Neural progenitor cell (in vitro differentiated cells): ENCODE measurements at regions not wholly inside any gene's neighbourhood (a gene's known extent, or its start where the extent isn't known, plus 50 kb on each side); places are given as distances from the start of the nearest gene placed in this dataset.

ENCODE experiments used
- DNase-seq: peaks from one replicate; pipeline ENCODE4 v3.0.0-alpha.2; 2016; ENCODE audit warnings: low spot score
- H2AFZ ChIP-seq: fragments of 200-600 bp; sonication (generic); replicated peaks from 2 replicates; pipeline ENCODE4 v1.6.1; 2016; ENCODE audit warnings: antibody characterized with exemption
- H3F3A ChIP-seq: fragments of 200-600 bp; sonication (generic); 2 replicates; pipeline ENCODE4 v1.6.1; 2016; ENCODE audit warnings: antibody characterized with exemption, low read depth
- H3K27ac ChIP-seq: fragments of 200-600 bp; sonication (generic); 2 replicates; pipeline ENCODE4 v1.5.1; 2016; ENCODE audit warnings: mild to moderate bottlenecking
- H3K27me3 ChIP-seq: fragments of 200-600 bp; sonication (generic); 2 replicates; pipeline ENCODE4 v1.6.1; 2016; ENCODE audit warnings: mild to moderate bottlenecking, moderate library complexity
- H3K36me3 ChIP-seq: fragments of 200-600 bp; sonication (generic); 2 replicates; pipeline ENCODE4 v1.5.1; 2016
- H3K4me1 ChIP-seq: fragments of 200-600 bp; sonication (generic); 2 replicates; pipeline ENCODE4 v1.6.1; 2016; ENCODE audit warnings: mixed run types
- H3K4me2 ChIP-seq: fragments of 200-600 bp; sonication (generic); 2 replicates; pipeline ENCODE4 v1.6.1; 2016
- H3K4me3 ChIP-seq: fragments of 200-600 bp; sonication (generic); 2 replicates; pipeline ENCODE4 v1.5.1; 2016
- H3K79me2 ChIP-seq: fragments of 200-600 bp; sonication (generic); 2 replicates; pipeline ENCODE4 v1.6.1; 2016; ENCODE audit warnings: low read depth
- H3K9ac ChIP-seq: fragments of 200-600 bp; sonication (generic); 2 replicates; pipeline ENCODE4 v1.6.1; 2016
- H3K9me3 ChIP-seq: fragments of 200-600 bp; sonication (generic); 2 replicates; pipeline ENCODE4 v1.5.1; 2016; ENCODE audit warnings: low read depth
- H4K20me1 ChIP-seq: fragments of 200-600 bp; sonication (generic); 2 replicates; pipeline ENCODE4 v1.6.1; 2016; ENCODE audit warnings: low read depth
- H3K27ac Mint-ChIP-seq: 3 replicates; pipeline ENCODE4 v1.8.0; 2021; ENCODE audit warnings: mixed read lengths
- H3K27me3 Mint-ChIP-seq: 2 replicates; pipeline ENCODE4 v1.8.0; 2022; ENCODE audit warnings: low read depth, mild to moderate bottlenecking, inconsistent platforms, moderate library complexity, mixed read lengths; ENCODE audit not compliant: insufficient read depth
- H3K36me3 Mint-ChIP-seq: 3 replicates; pipeline ENCODE4 v1.8.0; 2021; ENCODE audit warnings: mixed read lengths
- H3K4me1 Mint-ChIP-seq: 3 replicates; pipeline ENCODE4 v1.8.0; 2021; ENCODE audit warnings: mixed read lengths
- H3K4me3 Mint-ChIP-seq: 3 replicates; pipeline ENCODE4 v1.8.0; 2021; ENCODE audit warnings: mild to moderate bottlenecking, moderate library complexity, mixed read lengths
- H3K9me3 Mint-ChIP-seq: 3 replicates; pipeline ENCODE4 v1.8.0; 2020; ENCODE audit warnings: mixed read lengths
- EZH2 ChIP-seq: fragments of 200-600 bp; sonication (generic); IDR thresholded peaks from 2 replicates; pipeline ENCODE4 v1.6.1; 2017; ENCODE audit warnings: antibody characterized with exemption, mild to moderate bottlenecking, moderate library complexity
- EZH2phosphoT487 ChIP-seq: fragments of 200-600 bp; sonication (generic); IDR thresholded peaks from 2 replicates; pipeline ENCODE4 v1.6.1; 2017; ENCODE audit warnings: antibody characterized with exemption
- TF ChIP-seq, protein P1 (sequence below): fragments of 200-600 bp; sonication (generic); IDR thresholded peaks from 2 replicates; pipeline ENCODE4 v1.5.1; 2017; ENCODE audit warnings: antibody characterized with exemption, mild to moderate bottlenecking

DNA sequence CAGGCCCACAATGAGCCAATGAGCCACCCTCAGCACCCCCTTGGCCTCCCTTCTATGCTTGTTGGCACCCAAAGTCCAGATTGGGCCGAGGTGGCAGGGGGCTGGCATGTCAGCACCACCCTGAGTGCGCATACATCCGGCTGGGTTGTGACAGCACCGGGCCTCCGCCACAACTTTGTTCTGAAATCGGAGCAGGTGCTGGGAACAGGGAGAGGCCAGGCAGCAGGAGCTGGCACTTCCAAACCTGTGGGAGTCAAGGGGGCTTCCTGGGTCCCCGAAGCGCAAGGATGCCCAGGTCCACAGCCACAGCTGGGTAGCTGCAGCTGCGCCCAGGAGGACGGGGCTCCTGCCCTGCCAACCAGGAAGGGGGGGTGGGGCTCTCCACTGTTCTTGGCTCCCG, 1911.9 kb upstream of the WWC1 start:
- H3K27me3 Mint-ChIP-seq, result peaks cover 3% of the 10 kb centered on the region

DNA sequence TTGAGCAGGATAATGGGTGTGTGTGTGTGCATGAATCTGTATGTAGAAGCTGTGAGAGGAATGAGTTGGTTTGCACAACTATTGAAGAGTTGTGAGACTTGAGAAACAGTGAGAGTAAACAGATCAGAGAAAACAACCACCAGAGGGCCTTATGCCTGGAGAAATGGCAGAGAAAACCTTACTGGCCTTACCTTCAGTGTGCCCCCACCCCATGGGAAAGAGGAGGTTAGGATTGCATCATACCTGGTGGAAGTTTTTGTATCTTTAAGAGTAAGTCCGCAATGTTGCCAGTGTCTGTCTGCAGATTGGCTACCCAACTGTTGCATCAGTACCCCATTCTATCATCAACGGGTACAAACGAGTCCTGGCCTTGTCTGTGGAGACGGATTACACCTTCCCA, 1909.4 kb upstream of the WWC1 start:
- no peak overlapping the region for H3K27ac ChIP-seq
- H3K4me3 ChIP-seq, result no peak overlapping the region
- no peaks in the 10 kb centered on the region for H3K9me3 ChIP-seq
- Mint-ChIP-seq H3K36me3 (no peaks in the 10 kb centered on the region), H3K4me1 (no peaks in the 10 kb centered on the region), H3K4me3 (no peak overlapping the region), H3K27me3 (no peaks in the 10 kb centered on the region), H3K9me3 (peaks cover 7% of the 10 kb centered on the region), H3K27ac (no peak overlapping the region)
- H3K9ac ChIP-seq, result no peak overlapping the region
- no peak overlapping the region for H2AFZ ChIP-seq
- no peaks in the 10 kb centered on the region for H4K20me1 ChIP-seq
- H3K4me2 ChIP-seq, result no peak overlapping the region
- DNase-seq, result peak; percentile 9
- no peaks in the 10 kb centered on the region for H3F3A ChIP-seq
- H3K36me3 ChIP-seq, result no peaks in the 10 kb centered on the region
- no peaks in the 10 kb centered on the region for H3K79me2 ChIP-seq
- no peaks in the 10 kb centered on the region for H3K4me1 ChIP-seq
- H3K27me3 ChIP-seq, result no peaks in the 10 kb centered on the region
- TF ChIP-seq EZH2phosphoT487 (no peak), EZH2 (no peak)
- TF ChIP-seq, protein P1, sequence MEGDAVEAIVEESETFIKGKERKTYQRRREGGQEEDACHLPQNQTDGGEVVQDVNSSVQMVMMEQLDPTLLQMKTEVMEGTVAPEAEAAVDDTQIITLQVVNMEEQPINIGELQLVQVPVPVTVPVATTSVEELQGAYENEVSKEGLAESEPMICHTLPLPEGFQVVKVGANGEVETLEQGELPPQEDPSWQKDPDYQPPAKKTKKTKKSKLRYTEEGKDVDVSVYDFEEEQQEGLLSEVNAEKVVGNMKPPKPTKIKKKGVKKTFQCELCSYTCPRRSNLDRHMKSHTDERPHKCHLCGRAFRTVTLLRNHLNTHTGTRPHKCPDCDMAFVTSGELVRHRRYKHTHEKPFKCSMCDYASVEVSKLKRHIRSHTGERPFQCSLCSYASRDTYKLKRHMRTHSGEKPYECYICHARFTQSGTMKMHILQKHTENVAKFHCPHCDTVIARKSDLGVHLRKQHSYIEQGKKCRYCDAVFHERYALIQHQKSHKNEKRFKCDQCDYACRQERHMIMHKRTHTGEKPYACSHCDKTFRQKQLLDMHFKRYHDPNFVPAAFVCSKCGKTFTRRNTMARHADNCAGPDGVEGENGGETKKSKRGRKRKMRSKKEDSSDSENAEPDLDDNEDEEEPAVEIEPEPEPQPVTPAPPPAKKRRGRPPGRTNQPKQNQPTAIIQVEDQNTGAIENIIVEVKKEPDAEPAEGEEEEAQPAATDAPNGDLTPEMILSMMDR, result peak; percentile 34

More for the DNA sequence above, 1911.9 kb upstream of the WWC1 start:
- H3K4me3 ChIP-seq, result no peak overlapping the region
- no peaks in the 10 kb centered on the region for H3K36me3 Mint-ChIP-seq
- no peaks in the 10 kb centered on the region for H4K20me1 ChIP-seq
- H3K9me3 Mint-ChIP-seq, result peaks cover 7% of the 10 kb centered on the region
- no peaks in the 10 kb centered on the region for H3K36me3 ChIP-seq
- no peaks in the 10 kb centered on the region for H3K27me3 ChIP-seq
- no peak overlapping the region for H3K4me2 ChIP-seq
- H3K4me1 Mint-ChIP-seq, result peaks cover 7% of the 10 kb centered on the region
- H3K4me3 Mint-ChIP-seq, result no peak overlapping the region
- TF ChIP-seq EZH2 (no peak), EZH2phosphoT487 (no peak)
- TF ChIP-seq, protein P1, result no peak
- no peak overlapping the region for H3K9ac ChIP-seq
- H3K4me1 ChIP-seq, result peaks cover 7% of the 10 kb centered on the region
- no peaks in the 10 kb centered on the region for H3K9me3 ChIP-seq
- DNase-seq, result no peak
- H3K27ac Mint-ChIP-seq, result no peak overlapping the region
- no peaks in the 10 kb centered on the region for H3K79me2 ChIP-seq
- H2AFZ ChIP-seq, result no peak overlapping the region
- H3K27ac ChIP-seq, result no peak overlapping the region
- no peaks in the 10 kb centered on the region for H3F3A ChIP-seq

DNA sequence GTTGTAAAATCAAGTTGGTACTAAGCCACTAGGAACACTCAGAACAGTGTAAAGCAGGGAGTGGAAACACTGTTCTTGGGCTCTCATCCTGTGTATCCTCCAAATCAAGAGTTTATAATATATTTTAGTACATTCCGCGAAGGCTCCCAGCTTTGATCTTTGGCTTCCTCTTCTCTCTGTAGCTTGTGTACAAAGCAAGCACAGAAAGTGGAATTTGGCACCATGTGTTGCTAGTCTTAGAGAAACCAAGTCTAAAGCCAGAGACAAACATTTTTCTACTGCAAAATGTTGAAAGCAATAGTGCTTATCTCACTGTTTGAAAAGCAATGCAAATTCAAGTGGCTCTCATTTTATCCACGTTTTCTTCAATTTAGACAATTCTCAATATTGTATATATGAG, 1893.3 kb upstream of the WWC1 start:
- no peaks in the 10 kb centered on the region for H3K27me3 Mint-ChIP-seq
- H3K4me1 ChIP-seq, result peaks cover 19% of the 10 kb centered on the region

DNA sequence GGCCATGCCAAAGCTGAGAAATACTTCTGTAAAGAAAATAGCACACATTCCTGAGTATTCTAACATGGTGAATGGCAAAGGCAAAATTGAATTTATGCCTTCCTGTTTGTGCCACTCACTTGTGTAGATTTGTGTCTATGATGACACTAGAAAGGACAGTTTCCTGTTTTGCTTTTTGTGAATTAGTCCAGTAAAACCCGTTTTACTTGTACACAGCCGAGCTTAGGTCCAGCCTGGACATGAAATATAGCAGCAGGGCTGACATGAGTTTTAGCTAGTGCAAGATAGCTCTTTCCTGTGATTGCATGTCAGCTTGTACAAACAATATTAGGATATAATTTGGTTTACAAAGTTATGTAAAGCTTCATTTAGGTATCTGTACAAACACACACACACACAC, 1891.7 kb upstream of the WWC1 start:
- Histone ChIP-seq H3K79me2 (no peaks in the 10 kb centered on the region), H3K9ac (no peak overlapping the region), H4K20me1 (no peaks in the 10 kb centered on the region), H3K36me3 (no peaks in the 10 kb centered on the region), H3K4me1 (peaks cover 19% of the 10 kb centered on the region), H3K4me3 (no peak overlapping the region), H3K27me3 (no peaks in the 10 kb centered on the region), H3K9me3 (no peaks in the 10 kb centered on the region), H3K27ac (no peak overlapping the region), H3K4me2 (no peak overlapping the region), H3F3A (no peaks in the 10 kb centered on the region), H2AFZ (no peak overlapping the region)
- Mint-ChIP-seq H3K9me3 (no peaks in the 10 kb centered on the region), H3K27ac (no peak overlapping the region), H3K36me3 (no peaks in the 10 kb centered on the region), H3K27me3 (no peaks in the 10 kb centered on the region), H3K4me3 (no peak overlapping the region), H3K4me1 (peaks cover 3% of the 10 kb centered on the region)
- no peak for DNase-seq
- no peak for TF ChIP-seq EZH2
- TF ChIP-seq, protein P1, result no peak
- no peak for TF ChIP-seq EZH2phosphoT487

More for the DNA sequence above, 1893.3 kb upstream of the WWC1 start:
- Mint-ChIP-seq H3K27ac (no peak overlapping the region), H3K4me3 (no peak overlapping the region), H3K9me3 (no peaks in the 10 kb centered on the region), H3K4me1 (peaks cover 3% of the 10 kb centered on the region), H3K36me3 (no peaks in the 10 kb centered on the region)
- H3K36me3 ChIP-seq, result no peaks in the 10 kb centered on the region
- no peak overlapping the region for H3K4me3 ChIP-seq
- H3K4me2 ChIP-seq, result no peak overlapping the region
- H3K27ac ChIP-seq, result no peak overlapping the region
- DNase-seq, result no peak
- no peak for TF ChIP-seq EZH2
- no peaks in the 10 kb centered on the region for H3K79me2 ChIP-seq
- no peak overlapping the region for H2AFZ ChIP-seq
- no peaks in the 10 kb centered on the region for H3K9me3 ChIP-seq
- no peaks in the 10 kb centered on the region for H4K20me1 ChIP-seq
- H3K9ac ChIP-seq, result no peak overlapping the region
- H3K27me3 ChIP-seq, result no peaks in the 10 kb centered on the region
- no peaks in the 10 kb centered on the region for H3F3A ChIP-seq
